ENCODE measurements at regions not wholly inside any gene's neighbourhood (a gene's known extent, or its start where the extent isn't known, plus 50 kb on each side); places are given as distances from the start of the nearest gene placed in this dataset.

GRCh38 chr11:82663535-82663934 lies 70.1 kb downstream of the FAM181B start:
- TF ChIP-seq CTCF (IDR thresholded peaks at IDR 0.05; ENCODE audit: low read depth, low read length, poor library complexity, severe bottlenecking) (no peak), EZH2phosphoT487 (IDR thresholded peaks at IDR 0.05; ENCODE audit: borderline replicate concordance, low read length) (no peak)
